HepG2 (cell line): ENCODE measurements at regions not wholly inside any gene's neighbourhood (a gene's known extent, or its start where the extent isn't known, plus 50 kb on each side); places are given as distances from the start of the nearest gene placed in this dataset.
A peak's percentile ranks its signal among the peaks of the same experiment; 100 is the strongest.

ENCODE experiments used
- ARHGAP35 ChIP-seq: sonication (generic); formaldehyde crosslinking; IDR thresholded peaks from 2 replicates; pipeline ENCODE4 v1.9.0; 2022; ENCODE audit warnings: mild to moderate bottlenecking, inconsistent platforms, moderate library complexity, missing genetic modification reagents, borderline replicate concordance
- ATF7-NPFF ChIP-seq: sonication (generic); formaldehyde crosslinking; IDR thresholded peaks from 2 replicates; pipeline ENCODE4 v1.8.1; 2023; ENCODE audit warnings: mild to moderate bottlenecking, low read depth, missing genetic modification reagents, moderate library complexity
- CEBPG ChIP-seq: IDR thresholded peaks from 2 replicates; pipeline ENCODE4 v1.6.1; 2016
- E2F1 ChIP-seq: sonication (generic); formaldehyde crosslinking; IDR thresholded peaks from 2 replicates; pipeline ENCODE4 v1.5.0; 2020; ENCODE audit warnings: missing genetic modification reagents
- FOXJ3 ChIP-seq: sonication (generic); formaldehyde crosslinking; IDR thresholded peaks from 2 replicates; pipeline ENCODE4 v1.4.0; 2020; ENCODE audit warnings: missing genetic modification reagents, mild to moderate bottlenecking, borderline replicate concordance
- HNF1B ChIP-seq: sonication (generic); formaldehyde crosslinking; IDR thresholded peaks from 2 replicates; pipeline ENCODE4 v1.5.1; 2020; ENCODE audit warnings: mild to moderate bottlenecking, moderate library complexity, missing genetic modification reagents
- JUND ChIP-seq: sonication (generic); formaldehyde crosslinking; IDR thresholded peaks from 2 replicates; pipeline ENCODE4 v1.8.0; 2022; ENCODE audit warnings: mild to moderate bottlenecking, missing genetic modification reagents
- KDM4B ChIP-seq: sonication (generic); formaldehyde crosslinking; IDR thresholded peaks from 2 replicates; pipeline ENCODE4 v1.4.0; 2020; ENCODE audit warnings: missing genetic modification reagents
- PATZ1 ChIP-seq: sonication (generic); formaldehyde crosslinking; IDR thresholded peaks from 2 replicates; pipeline ENCODE4 v1.4.0; 2020; ENCODE audit warnings: missing genetic modification reagents
- PRMT3 ChIP-seq: sonication (generic); formaldehyde crosslinking; IDR thresholded peaks from 2 replicates; pipeline ENCODE4 v1.8.1; 2022; ENCODE audit warnings: low read depth, mild to moderate bottlenecking, moderate library complexity, missing genetic modification reagents, borderline replicate concordance
- PTBP1 ChIP-seq: fragments of 200-400 bp; formaldehyde crosslinking; IDR thresholded peaks from 2 replicates; pipeline ENCODE4 v1.6.1; 2018; ENCODE audit warnings: low read length, low read depth; ENCODE audit not compliant: poor library complexity, severe bottlenecking
- RFX5 ChIP-seq: IDR thresholded peaks from 2 replicates; pipeline ENCODE4 v1.6.1; 2011; ENCODE audit warnings: low read depth, low read length, improper control_type of control experiment
- SP1 ChIP-seq, 2 experiments: fragments of 450-650 bp in 1 of 2; sonication (generic) in 1 of 2; formaldehyde crosslinking in 1 of 2; IDR thresholded peaks; 2 replicates each; pipeline versions ENCODE4 v1.4.0 to v1.6.1; 2016 to 2020; ENCODE audit warnings: missing genetic modification reagents in 1 of 2
- SPEN ChIP-seq: sonication (generic); formaldehyde crosslinking; IDR thresholded peaks from 2 replicates; pipeline ENCODE4 v1.5.1; 2020; ENCODE audit warnings: low read depth, mild to moderate bottlenecking, missing genetic modification reagents
- U2AF1 ChIP-seq: fragments of 200-400 bp; formaldehyde crosslinking; optimal IDR thresholded peaks from 2 replicates; pipeline ENCODE3; 2017; ENCODE audit warnings: mild to moderate bottlenecking, low read depth, low read length
- ZNF274 ChIP-seq: sonication (generic); formaldehyde crosslinking; IDR thresholded peaks from 2 replicates; pipeline ENCODE4 v1.5.1; 2020; ENCODE audit warnings: mild to moderate bottlenecking, missing genetic modification reagents
- ZNF337 ChIP-seq: sonication (generic); formaldehyde crosslinking; IDR thresholded peaks from 2 replicates; pipeline ENCODE4 v1.5.1; 2020; ENCODE audit warnings: missing genetic modification reagents, low read depth, mild to moderate bottlenecking, borderline replicate concordance
- ZNF414 ChIP-seq: sonication (generic); formaldehyde crosslinking; IDR thresholded peaks from 2 replicates; pipeline ENCODE4 v1.5.0; 2020; ENCODE audit warnings: missing genetic modification reagents
- ZNF737 ChIP-seq: sonication (generic); formaldehyde crosslinking; IDR thresholded peaks from 2 replicates; pipeline ENCODE4 v1.5.0; 2020; ENCODE audit warnings: missing genetic modification reagents, mild to moderate bottlenecking, borderline replicate concordance
- ZNF761 ChIP-seq: sonication (generic); formaldehyde crosslinking; conservative IDR thresholded peaks from 2 replicates; pipeline ENCODE4 v1.4.0; 2020; ENCODE audit warnings: mild to moderate bottlenecking, missing genetic modification reagents
- ZNF800 ChIP-seq: sonication (generic); formaldehyde crosslinking; IDR thresholded peaks from 2 replicates; pipeline ENCODE4 v1.4.0; 2020; ENCODE audit warnings: missing genetic modification reagents

- peak; percentile 82 for TF ChIP-seq PATZ1 (CRISPR knock-in tag)
- no peak for TF ChIP-seq SP1 (IDR thresholded peaks at IDR 0.05)
- peak; percentile 39; the same call in 1 of the 2 replicates for TF ChIP-seq SP1 (CRISPR knock-in tag; IDR thresholded peaks at IDR 0.05)
- TF ChIP-seq HNF1B (CRISPR knock-in tag), result peak; percentile 61; the same call in 1 of the 2 replicates
- TF ChIP-seq PRMT3 (CRISPR knock-in tag), result no peak
- peak; percentile 15; the same call in 1 of the 2 replicates for TF ChIP-seq CEBPG
- peak; percentile 82; the same call in 1 of the 2 replicates for TF ChIP-seq SPEN (CRISPR knock-in tag)
- TF ChIP-seq RFX5, result 0 out of 2 replicates have a peak, but pooled peaks have one; percentile 12
- 0 out of 2 replicates have a peak, but pooled peaks have one; percentile 83 for TF ChIP-seq ZNF737 (CRISPR knock-in tag)
- TF ChIP-seq PTBP1, result peak; percentile 61
- TF ChIP-seq ARHGAP35, result peak; percentile 81; the same call in 1 of the 2 replicates
- peak; percentile 89; the same call in 1 of the 2 replicates for TF ChIP-seq ZNF414 (CRISPR knock-in tag)
- 0 out of 2 replicates have a peak, but pooled peaks have one; percentile 30 for TF ChIP-seq KDM4B
- TF ChIP-seq U2AF1, result peak; percentile 72
- TF ChIP-seq FOXJ3, result no peak
- peak; percentile 59; the same call in 1 of the 2 replicates for TF ChIP-seq ATF7-NPFF (CRISPR knock-in tag)
- no peak for TF ChIP-seq ZNF800
- TF ChIP-seq E2F1 (CRISPR knock-in tag), result no peak
- no peak for TF ChIP-seq ZNF337
- no peak for TF ChIP-seq ZNF761
- no peak for TF ChIP-seq JUND
- TF ChIP-seq ZNF274 (CRISPR knock-in tag), result peak; percentile 65
Observed at GRCh38 chr2:47272031-47272864, 95.9 kb upstream of the CALM2 start (continued).
